GM12865 (cell line): ENCODE measurements at regions not wholly inside any gene's neighbourhood (a gene's known extent, or its start where the extent isn't known, plus 50 kb on each side); places are given as distances from the start of the nearest gene placed in this dataset.

ENCODE experiments used
- DNase-seq: peaks from one replicate; pipeline ENCODE4 v3.0.0; 2010; ENCODE audit warnings: low read depth
- H3K4me3 ChIP-seq: 2 replicates; pipeline ENCODE4 v1.5.1; 2011; ENCODE audit warnings: mild to moderate bottlenecking, low read depth, low read length, control low read depth
- TF ChIP-seq, protein P1 (sequence below): IDR thresholded peaks from 2 replicates; pipeline ENCODE4 v1.5.1; 2011; ENCODE audit warnings: low read length, control low read depth, low read depth, inconsistent platforms; ENCODE audit not compliant: insufficient read depth; ENCODE audit errors: missing control alignments

DNA sequence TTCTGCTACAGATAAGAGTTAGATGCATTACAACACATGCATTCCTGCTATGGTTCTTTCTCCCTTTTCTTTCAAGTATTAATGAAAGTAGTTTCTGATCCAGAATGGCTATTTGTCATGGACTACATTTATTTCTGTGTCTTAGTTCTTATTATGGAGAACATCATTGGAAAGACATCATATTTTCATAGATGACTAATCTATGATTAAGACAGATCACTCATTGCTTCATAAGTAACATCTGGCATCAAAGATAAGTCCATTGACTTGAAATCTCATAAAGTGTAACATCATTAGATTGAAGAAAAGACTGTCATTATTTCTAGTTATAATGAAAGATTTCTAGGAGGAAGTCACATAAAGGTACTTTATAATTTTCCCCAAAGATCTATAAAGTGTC lies 366.7 kb downstream of the NSUN3 start:
- DNase-seq = no peak
- TF ChIP-seq, protein P1, sequence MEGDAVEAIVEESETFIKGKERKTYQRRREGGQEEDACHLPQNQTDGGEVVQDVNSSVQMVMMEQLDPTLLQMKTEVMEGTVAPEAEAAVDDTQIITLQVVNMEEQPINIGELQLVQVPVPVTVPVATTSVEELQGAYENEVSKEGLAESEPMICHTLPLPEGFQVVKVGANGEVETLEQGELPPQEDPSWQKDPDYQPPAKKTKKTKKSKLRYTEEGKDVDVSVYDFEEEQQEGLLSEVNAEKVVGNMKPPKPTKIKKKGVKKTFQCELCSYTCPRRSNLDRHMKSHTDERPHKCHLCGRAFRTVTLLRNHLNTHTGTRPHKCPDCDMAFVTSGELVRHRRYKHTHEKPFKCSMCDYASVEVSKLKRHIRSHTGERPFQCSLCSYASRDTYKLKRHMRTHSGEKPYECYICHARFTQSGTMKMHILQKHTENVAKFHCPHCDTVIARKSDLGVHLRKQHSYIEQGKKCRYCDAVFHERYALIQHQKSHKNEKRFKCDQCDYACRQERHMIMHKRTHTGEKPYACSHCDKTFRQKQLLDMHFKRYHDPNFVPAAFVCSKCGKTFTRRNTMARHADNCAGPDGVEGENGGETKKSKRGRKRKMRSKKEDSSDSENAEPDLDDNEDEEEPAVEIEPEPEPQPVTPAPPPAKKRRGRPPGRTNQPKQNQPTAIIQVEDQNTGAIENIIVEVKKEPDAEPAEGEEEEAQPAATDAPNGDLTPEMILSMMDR = no peak
- H3K4me3 ChIP-seq = no peak overlapping the region

DNA sequence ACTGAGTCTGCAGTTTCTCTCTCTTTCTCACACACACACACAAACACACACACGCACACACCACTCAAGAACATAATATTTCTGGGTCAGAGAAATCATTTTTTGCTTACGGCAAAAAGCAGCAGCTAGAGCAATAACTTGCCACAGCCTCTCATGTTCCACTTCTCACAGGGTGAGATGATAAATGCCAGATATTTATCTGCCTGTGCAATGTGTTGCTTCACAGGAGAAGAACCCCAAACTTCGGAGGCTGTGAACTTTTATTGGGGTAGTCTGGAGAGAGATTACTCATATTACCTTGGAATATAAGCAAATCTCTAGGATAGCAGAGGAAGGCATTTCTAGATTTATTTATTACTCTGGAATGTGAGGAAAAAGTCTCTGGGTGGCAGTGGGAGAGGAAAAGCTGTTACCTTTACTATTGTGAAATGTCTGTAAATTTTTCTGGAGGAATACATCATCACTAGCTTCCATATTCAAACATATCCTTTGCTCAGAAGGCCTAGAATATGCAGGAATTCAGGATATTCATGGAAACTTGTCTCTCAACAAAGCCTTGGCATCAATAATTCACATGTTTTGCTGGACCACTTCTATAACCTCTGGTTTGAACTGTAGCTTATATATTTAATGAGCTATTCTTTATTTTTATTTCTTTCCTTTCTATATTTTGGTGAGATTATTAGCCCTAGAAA lies 369.2 kb downstream of the NSUN3 start:
- no peak overlapping the region for H3K4me3 ChIP-seq
- TF ChIP-seq, protein P1 = no peak
- DNase-seq = no peak

- H3K4me3 ChIP-seq = no peak overlapping the region
- TF ChIP-seq, protein P1 = no peak
- DNase-seq = no peak
Observed at GRCh38 chr3:94433811-94434210, 370.9 kb downstream of the NSUN3 start.

- no peak overlapping the region for H3K4me3 ChIP-seq
- no peak for DNase-seq
- TF ChIP-seq, protein P1 = no peak
Observed at GRCh38 chr3:94440767-94441493, 378.1 kb downstream of the NSUN3 start.

- TF ChIP-seq, protein P1 = no peak
- H3K4me3 ChIP-seq = no peak overlapping the region
- no peak for DNase-seq
Observed at GRCh38 chr3:94441494-94441847, 378.6 kb downstream of the NSUN3 start.

- no peak overlapping the region for H3K4me3 ChIP-seq
- TF ChIP-seq, protein P1 = no peak
- no peak for DNase-seq
Observed at GRCh38 chr3:94453864-94454263, 391.0 kb downstream of the NSUN3 start.

DNA sequence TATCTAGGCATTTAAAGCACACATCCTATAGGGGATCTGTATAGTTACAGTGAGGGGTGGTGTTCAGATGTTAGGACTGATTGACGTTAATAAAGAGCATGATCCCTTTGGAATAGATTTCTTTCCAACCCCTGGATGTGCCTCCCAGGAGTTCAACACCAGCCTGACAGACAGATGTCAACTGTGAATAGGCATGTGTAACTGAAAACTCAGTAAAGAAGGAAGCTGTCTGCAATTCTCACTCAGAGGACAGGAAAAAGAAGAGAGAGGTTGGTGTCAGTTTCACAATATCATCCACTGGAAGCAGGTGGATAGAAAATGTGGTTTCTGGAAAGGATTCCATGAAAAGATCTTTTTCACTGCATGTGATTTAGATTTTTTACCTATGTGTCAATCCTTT lies 396.3 kb downstream of the NSUN3 start:
- TF ChIP-seq, protein P1 = no peak
- H3K4me3 ChIP-seq = no peak overlapping the region
- no peak for DNase-seq
